SK-N-SH treated with all-trans-retinoic acid at 6 μM for 48 hours (cell line): ENCODE measurements at regions not wholly inside any gene's neighbourhood (a gene's known extent, or its start where the extent isn't known, plus 50 kb on each side); places are given as distances from the start of the nearest gene placed in this dataset.

Experiments
- ATAC-seq: fragments of 200-7000 bp; cut with Tn5 transposase; 3 replicates; pipeline ENCODE4 v1.9.1; 2020; ENCODE audit warnings: mild to moderate bottlenecking, moderate library complexity
- ARNTL ChIP-seq: fragments of 450-650 bp; formaldehyde crosslinking; IDR thresholded peaks from 2 replicates; pipeline ENCODE4 v1.5.0; 2020; ENCODE audit warnings: low read depth, mild to moderate bottlenecking, moderate library complexity, borderline replicate concordance
- CREB5 ChIP-seq: fragments of 250-450 bp; sonication (Bioruptor Pico); IDR thresholded peaks from 2 replicates; pipeline ENCODE4 v1.5.1; 2020; ENCODE audit warnings: low read depth, mild to moderate bottlenecking, moderate library complexity
- CSDC2 ChIP-seq: fragments of 250-450 bp; sonication (Bioruptor Pico); IDR thresholded peaks from 2 replicates; pipeline ENCODE4 v1.5.0; 2020; ENCODE audit warnings: mild to moderate bottlenecking, moderate library complexity
- CSRNP3 ChIP-seq: fragments of 250-450 bp; sonication (Bioruptor Pico); IDR thresholded peaks from 2 replicates; pipeline ENCODE4 v1.5.1; 2021; ENCODE audit warnings: mild to moderate bottlenecking, moderate library complexity
- GLIS3 ChIP-seq: fragments of 250-450 bp; sonication (Bioruptor Pico); IDR thresholded peaks from 2 replicates; pipeline ENCODE4 v1.5.0; 2020; ENCODE audit warnings: mild to moderate bottlenecking, moderate library complexity
- OSR1 ChIP-seq: fragments of 250-450 bp; sonication (Bioruptor Pico); IDR thresholded peaks from 2 replicates; pipeline ENCODE4 v1.8.0; 2022; ENCODE audit warnings: moderate library complexity, mild to moderate bottlenecking, inconsistent platforms
- POU6F1 ChIP-seq: fragments of 250-450 bp; sonication (Bioruptor Pico); IDR thresholded peaks from 2 replicates; pipeline ENCODE4 v1.8.0; 2021; ENCODE audit warnings: low read depth, mild to moderate bottlenecking, moderate library complexity, borderline replicate concordance
- PPARA ChIP-seq: fragments of 250-450 bp; sonication (Bioruptor Pico); IDR thresholded peaks from 2 replicates; pipeline ENCODE4 v1.5.0; 2020; ENCODE audit warnings: mild to moderate bottlenecking, borderline replicate concordance
- RARB ChIP-seq: fragments of 250-450 bp; sonication (Bioruptor Pico); IDR thresholded peaks from 2 replicates; pipeline ENCODE4 v1.8.0; 2021; ENCODE audit warnings: mild to moderate bottlenecking, moderate library complexity
- SNAI2 ChIP-seq: fragments of 250-450 bp; sonication (Bioruptor Pico); IDR thresholded peaks from 2 replicates; pipeline ENCODE4 v1.5.0; 2020; ENCODE audit warnings: mild to moderate bottlenecking, moderate library complexity
- TCF4 ChIP-seq: fragments of 250-450 bp; sonication (Bioruptor Pico); IDR thresholded peaks from 2 replicates; pipeline ENCODE4 v1.8.0; 2021; ENCODE audit warnings: mild to moderate bottlenecking, moderate library complexity, borderline replicate concordance
- TOX ChIP-seq: fragments of 250-450 bp; sonication (Bioruptor Pico); IDR thresholded peaks from 2 replicates; pipeline ENCODE4 v1.8.0; 2021; ENCODE audit warnings: mild to moderate bottlenecking, moderate library complexity, borderline replicate concordance
- TSHZ2 ChIP-seq: fragments of 250-450 bp; sonication (Bioruptor Pico); IDR thresholded peaks from 2 replicates; pipeline ENCODE4 v1.5.0; 2020; ENCODE audit warnings: mild to moderate bottlenecking, moderate library complexity
- ZFP3 ChIP-seq: fragments of 250-450 bp; sonication (Bioruptor Pico); IDR thresholded peaks from 2 replicates; pipeline ENCODE4 v1.5.0; 2020; ENCODE audit warnings: mild to moderate bottlenecking, moderate library complexity
- ZNF565 ChIP-seq: fragments of 450-650 bp; formaldehyde crosslinking; conservative IDR thresholded peaks from 2 replicates; pipeline ENCODE4 v1.5.0; 2020; ENCODE audit warnings: low read depth, mild to moderate bottlenecking, moderate library complexity
- ZNF70 ChIP-seq: fragments of 450-650 bp; formaldehyde crosslinking; IDR thresholded peaks from 2 replicates; pipeline ENCODE4 v1.5.0; 2020; ENCODE audit warnings: mild to moderate bottlenecking, moderate library complexity

- no peak for TF ChIP-seq POU6F1 (CRISPR knock-in tag)
Measured at GRCh38 chr5:81802625-81803024, 51.7 kb upstream of the SSBP2 start (continued).

GRCh38 chr5:81802020-81802419, 51.1 kb upstream of the SSBP2 start:
- no peak for ATAC-seq

GRCh38 chr5:81800797-81801196, 49.9 kb upstream of the SSBP2 start:
- TF ChIP-seq ZNF70 (CRISPR knock-in tag) = no peak
- no peak for TF ChIP-seq TOX (CRISPR knock-in tag)
- TF ChIP-seq TCF4 (CRISPR knock-in tag) = no peak
- TF ChIP-seq ZNF565 (CRISPR knock-in tag) = no peak
- TF ChIP-seq TSHZ2 = no peak
- no peak for TF ChIP-seq ZFP3 (CRISPR knock-in tag)
- no peak for TF ChIP-seq CSDC2 (CRISPR knock-in tag)
- no peak for TF ChIP-seq PPARA (CRISPR knock-in tag)
- no peak for TF ChIP-seq ARNTL
- no peak for TF ChIP-seq POU6F1 (CRISPR knock-in tag)
- no peak for TF ChIP-seq OSR1 (CRISPR knock-in tag)
- TF ChIP-seq GLIS3 (CRISPR knock-in tag) = no peak
- TF ChIP-seq CSRNP3 (CRISPR knock-in tag) = no peak
- TF ChIP-seq CREB5 (CRISPR knock-in tag) = no peak
- TF ChIP-seq SNAI2 = no peak

More at GRCh38 chr5:81802020-81802419, 51.1 kb upstream of the SSBP2 start:
- TF ChIP-seq RARB = no peak

More at GRCh38 chr5:81800797-81801196, 49.9 kb upstream of the SSBP2 start:
- no peak for ATAC-seq
